GM18909 (cell line): ENCODE measurements at regions not wholly inside any gene's neighbourhood (a gene's known extent, or its start where the extent isn't known, plus 50 kb on each side); places are given as distances from the start of the nearest gene placed in this dataset.
A peak's percentile ranks its signal among the peaks of the same experiment; 100 is the strongest.
"Not testable (repeated sequence)": the region's sequence is repeated elsewhere in the genome, so short reads cannot be mapped to it uniquely, and the experiment has no call there.

Source experiments
- ATAC-seq: cut with Tn5 transposase; IDR thresholded peaks from one replicate; pipeline ENCODE4 v1.9.1; 2021; ENCODE audit warnings: mild to moderate bottlenecking; ENCODE audit not compliant: unreplicated experiment, poor library complexity

DNA sequence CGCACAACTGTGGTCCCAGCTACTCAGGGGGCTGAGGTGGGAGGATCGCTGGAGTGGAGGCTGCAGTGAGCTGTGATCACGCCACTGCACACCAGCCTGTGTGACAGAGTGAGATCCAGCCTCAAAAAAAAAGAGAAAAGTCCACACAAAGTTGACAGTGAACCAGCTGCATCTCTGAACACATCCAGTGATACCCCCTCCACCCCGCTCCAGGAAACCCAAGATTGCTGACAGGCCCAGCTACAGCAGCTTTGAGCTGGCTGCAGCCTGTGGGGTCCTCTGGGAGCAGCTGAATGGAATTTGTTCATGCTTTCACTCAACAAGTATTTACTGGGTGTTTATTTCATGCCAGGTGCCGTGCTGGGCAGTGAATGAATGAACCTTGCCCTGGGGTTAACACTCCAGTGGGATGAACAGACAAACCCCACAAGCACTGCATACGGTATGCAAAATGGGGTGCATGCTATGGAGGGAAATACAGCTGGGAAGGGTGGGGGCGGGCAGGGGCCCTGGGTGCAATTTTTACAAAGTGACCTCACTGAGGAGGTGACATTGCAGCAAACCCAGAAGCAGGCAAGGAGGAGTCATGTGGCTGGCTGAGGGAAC is 170.9 kb downstream of the GOSR1 start:
- ATAC-seq: not testable (repeated sequence)

DNA sequence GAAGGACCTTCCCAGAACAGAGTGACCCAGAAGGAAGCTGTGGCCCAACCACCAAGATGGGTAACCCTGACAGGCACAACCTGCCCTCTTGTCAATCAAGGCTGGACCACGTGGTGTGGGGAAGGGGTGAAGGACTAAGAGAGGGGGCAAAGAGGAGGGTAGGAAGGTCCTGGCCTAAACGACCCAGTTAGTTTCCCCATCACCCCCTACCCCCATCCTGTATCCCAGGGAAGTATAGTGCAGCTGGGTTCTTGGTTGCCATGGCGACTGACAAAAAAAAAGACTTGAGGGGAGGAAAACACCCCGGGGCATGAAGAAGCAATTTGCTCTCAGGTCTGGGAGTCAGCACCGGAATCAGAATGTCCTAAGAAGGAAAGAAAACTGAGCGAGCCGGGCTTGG is 168.7 kb downstream of the GOSR1 start:
- not testable (repeated sequence) for ATAC-seq

DNA sequence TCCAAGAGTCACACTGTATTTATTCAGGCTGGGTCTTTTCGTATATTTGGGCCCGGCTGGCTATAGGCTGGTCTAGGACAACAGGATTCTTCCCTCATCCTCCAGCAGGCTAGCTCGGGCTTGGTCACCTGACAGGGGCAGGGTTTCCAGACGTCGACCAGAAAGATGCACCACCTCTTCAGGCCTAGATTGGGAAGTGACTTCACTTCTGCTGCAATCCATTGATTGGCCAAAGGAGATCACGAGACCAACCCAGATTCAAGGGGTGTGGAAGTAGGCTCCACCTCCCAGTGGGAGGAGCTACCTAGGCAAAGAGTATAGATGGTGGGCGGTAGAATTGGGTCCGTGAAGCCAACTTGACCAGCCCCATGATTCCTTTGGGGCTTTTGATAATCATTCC is 167.5 kb downstream of the GOSR1 start:
- not testable (repeated sequence) for ATAC-seq

DNA sequence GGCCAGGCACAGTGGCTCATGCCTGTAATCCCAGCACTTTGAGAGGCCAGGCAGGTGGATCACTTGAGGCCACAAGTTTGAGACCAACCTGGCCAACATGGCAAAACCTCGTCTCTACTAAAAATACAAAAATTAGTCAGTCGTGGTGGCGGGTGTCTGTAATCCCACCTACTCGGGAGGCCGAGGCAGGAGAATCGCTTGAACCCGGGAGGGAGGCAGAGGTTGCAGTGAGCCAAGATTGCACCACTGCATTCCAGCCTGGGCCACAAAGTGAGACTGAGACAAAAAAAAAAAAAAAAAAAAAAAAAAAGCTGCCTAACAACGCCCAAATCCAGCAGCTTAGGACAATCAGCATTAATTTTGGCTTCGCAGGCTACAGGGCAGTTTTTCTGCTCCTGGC is 167.1 kb downstream of the GOSR1 start:
- not testable (repeated sequence) for ATAC-seq

DNA sequence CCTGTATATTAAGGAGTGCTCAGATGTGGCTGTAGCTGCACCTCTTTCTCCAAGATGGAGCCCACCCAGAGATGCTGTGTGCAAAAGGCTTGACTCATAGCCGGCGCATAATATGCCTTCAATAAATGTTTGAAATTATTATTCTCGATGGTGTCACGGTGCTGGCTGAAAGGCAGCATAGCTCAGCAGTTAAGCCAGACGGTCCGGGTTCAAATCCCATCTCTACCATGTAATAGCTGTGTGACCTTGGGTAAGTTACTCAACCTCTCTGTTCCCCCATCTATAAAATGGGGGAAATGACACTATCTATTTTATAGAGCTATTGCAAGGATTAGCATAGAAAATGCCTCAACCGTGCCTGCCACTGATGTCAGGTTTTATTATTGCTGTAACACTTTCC is 164.2 kb downstream of the GOSR1 start:
- ATAC-seq: not testable (repeated sequence)

DNA sequence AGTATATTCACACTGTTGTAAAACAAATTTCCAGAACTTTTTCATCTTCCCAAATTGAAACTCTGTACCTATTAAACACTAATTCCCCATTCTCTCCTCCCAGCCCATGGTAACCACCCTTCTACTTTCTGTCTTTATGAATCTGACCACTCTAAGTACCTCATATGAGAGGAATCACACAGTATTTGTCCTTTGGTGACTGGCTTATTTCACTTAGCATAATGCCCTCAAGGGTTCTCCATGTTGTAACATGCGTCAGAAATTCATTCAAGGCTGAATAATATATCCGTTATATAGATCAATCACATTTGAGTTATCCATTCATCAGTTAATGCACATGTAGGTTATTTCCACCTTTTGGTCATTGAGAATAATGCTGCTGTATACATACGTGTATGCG is 162.2 kb downstream of the GOSR1 start:
- not testable (repeated sequence) for ATAC-seq

DNA sequence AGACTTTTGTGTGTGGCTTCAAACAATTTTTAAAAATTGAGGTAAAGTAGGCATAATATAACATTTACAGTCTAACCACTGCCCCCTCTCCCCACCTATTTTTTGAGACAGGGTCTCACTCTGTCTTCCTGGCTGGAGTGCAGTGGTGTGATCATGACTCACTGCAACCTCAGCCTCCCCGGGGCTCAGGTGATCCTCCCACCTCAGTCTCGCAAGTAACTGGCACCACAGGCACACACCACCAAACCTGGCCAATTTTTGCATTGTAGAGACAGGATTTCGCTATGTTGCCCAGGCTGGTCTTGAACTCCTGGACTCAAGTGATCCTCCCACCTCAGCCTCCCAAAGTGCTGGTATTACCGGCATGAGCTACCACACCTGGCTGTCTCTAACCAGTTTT is 161.8 kb downstream of the GOSR1 start:
- ATAC-seq: not testable (repeated sequence)

DNA sequence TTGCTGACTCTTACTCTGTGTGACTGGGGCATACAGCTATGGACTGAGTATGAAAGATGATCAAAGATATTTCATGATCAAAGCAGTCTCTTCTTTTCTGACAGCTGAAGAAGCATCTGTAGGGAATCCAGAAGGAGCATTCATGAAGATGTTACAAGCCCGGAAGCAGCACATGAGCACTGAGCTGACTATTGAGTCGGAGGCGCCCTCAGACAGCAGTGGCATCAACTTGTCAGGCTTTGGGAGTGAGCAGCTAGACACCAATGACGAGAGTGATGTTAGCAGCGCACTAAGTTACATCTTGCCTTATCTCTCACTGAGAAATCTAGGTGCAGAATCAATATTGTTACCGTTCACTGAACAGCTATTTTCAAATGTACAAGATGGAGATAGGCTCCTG is 154.4 kb downstream of the GOSR1 start:
- ATAC-seq: not testable (repeated sequence)

DNA sequence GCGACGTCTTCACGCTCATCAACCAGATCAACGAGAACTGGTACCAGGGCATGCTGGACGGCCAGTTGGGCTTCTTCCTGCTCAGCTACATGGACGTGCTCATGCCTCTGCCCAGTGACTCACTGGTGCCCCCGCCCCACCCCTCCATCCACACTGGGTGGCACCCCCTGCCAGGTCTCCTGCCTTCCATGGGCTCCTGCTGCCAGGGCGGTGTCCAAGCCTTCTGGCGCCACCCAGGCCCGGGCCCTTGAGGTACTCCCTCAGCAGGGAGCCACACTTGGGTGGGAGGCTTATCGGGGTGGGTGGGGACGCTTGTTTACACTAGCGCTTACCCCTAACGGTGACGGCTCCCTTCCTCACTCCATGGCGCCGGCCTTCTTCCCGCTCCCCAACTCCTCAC is 148.2 kb downstream of the GOSR1 start:
- not testable (repeated sequence) for ATAC-seq

DNA sequence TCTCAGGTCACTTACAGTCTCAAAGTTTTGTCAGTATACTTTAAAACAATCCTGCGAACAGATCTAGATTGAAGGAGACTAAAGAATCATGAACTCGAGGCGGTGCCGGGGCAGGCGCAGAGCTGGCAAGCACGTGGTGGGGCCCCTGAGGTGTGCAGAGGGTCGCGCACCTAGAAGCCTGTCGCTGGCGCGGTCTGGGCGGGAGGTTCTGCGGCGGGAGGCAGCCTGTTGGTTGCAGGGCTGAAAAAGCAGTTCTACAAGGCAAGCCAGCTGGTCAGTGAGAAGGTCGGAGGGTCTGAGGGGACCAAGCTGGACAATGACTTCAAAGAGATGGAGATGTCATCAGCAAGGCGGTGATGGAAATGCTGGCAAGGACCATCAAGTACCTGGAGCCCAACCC is 147.0 kb downstream of the GOSR1 start:
- ATAC-seq: not testable (repeated sequence)

DNA sequence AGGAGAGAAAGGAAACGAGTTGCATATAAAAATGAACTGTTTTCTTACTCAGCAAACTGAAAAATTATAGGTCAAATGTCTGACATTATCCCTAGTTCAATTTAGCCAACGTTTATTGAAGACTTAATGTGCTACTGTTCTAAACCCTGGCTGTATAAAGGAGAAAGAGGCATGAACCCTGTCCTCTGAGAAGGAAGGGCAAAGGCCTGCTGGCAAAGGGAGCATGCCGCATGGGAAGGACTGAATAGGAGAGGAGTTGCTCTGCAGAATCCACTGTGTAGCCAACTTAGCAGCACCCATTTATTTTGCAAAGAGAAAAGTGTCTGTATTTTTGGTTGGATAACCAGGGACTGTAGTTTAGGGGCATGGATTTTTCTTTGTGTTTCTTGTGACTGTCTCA is 132.5 kb downstream of the GOSR1 start:
- not testable (repeated sequence) for ATAC-seq

DNA sequence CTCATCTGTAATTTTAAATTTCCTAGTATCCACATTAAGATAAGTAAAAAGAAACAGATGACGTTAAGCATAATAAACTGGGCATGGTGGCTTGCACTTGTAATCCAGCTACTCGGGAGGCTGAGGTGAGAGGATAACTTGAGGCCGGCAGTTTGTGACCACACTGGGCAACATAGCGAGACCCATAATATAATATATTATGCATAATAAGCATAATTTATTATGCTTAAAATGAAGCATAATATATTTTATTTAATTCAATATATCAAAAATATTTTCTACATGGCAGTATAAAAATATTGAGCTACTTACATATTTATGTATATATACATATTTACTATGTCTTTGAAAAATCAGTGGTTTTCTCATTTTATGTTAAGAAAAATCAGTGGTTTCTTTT is 128.3 kb downstream of the GOSR1 start:
- no peak for ATAC-seq

DNA sequence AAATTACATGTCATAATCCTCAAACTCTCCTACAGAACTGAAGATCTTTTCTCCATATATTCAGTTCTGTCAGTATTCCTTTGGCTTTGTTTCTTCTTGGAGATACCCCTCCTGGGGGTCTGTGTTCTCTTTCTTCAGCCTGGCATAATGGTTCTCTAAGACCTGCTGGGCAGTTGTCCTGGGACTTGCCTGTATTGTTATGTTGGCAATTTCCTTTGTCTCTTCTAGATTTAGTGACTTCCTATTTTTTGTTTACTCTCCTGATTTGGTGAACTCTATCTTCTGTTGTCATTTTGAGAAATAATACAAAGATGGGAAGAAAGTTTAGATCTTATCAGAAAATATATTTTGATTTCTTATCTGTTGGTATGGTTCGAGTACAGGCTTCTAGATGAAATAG is 127.8 kb downstream of the GOSR1 start:
- ATAC-seq: no peak

DNA sequence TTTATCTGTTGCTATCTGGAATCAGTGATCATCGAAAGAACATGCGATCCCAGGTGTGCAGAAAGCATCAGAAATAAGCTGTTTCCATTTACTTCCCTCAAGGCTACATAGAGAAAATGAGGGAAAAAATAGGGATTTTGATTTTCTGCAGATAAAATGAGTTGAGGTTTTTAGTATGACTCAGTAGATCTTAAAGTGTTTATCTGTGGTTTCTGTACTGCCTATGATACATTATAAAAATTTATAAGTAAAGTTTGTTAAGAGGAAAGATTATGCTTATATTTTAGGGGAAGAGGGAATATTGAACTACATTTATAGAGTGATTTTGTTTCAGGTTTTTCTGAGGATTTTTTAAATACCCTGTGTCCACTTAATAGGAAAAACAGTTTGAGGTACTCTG is 125.2 kb downstream of the GOSR1 start:
- not testable (repeated sequence) for ATAC-seq

DNA sequence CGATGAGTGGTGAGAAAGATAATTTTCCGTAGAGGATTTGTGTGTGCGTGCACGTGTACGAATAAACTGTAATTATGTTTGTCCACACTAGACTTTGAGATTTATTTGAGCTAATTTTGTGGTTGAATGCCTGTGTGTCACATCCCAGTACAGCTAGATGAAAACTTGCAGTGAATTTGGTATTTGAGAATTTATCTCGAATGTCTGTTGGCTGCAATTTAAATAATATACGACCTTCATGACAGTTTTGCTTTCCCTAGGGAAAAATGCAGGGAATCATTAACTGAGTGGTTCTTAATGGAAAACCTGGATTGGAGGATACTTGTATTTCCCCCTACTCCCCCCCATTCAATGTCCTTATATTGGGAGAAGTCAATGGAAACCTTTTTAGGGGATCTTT is 124.8 kb downstream of the GOSR1 start:
- ATAC-seq: not testable (repeated sequence)

DNA sequence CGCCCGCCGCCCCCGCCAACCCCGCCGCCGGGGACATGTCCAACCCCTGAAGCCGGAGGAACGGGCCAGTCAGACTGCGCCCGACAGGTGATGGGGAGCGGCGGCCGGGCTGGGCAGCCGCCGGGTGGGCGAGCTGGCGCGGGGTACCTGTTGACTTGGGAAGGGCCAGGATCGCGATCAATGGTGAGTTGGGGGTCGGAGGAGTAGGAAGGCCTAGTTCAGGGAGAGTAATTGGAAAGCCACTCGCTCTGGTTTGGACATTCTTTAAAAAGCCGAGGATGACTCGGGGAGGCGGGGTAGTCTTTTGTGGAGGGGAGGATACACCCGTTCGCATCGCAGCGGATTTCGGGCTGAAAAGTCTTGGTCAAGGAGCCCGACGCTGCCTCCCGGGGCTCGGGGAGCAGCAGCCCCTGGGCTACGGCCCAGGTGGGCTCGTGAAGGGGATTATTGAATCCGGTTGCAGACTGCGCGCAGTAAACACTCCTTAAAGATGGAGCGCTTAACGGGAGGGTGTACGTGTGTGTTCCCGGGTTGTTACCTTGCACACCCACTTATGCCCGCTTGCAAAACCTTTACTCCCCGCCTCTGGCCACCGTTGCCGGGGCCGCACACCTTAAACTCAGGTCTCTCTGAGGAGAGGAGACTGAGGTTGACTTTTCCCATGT is 123.8 kb downstream of the GOSR1 start:
- no peak for ATAC-seq

DNA sequence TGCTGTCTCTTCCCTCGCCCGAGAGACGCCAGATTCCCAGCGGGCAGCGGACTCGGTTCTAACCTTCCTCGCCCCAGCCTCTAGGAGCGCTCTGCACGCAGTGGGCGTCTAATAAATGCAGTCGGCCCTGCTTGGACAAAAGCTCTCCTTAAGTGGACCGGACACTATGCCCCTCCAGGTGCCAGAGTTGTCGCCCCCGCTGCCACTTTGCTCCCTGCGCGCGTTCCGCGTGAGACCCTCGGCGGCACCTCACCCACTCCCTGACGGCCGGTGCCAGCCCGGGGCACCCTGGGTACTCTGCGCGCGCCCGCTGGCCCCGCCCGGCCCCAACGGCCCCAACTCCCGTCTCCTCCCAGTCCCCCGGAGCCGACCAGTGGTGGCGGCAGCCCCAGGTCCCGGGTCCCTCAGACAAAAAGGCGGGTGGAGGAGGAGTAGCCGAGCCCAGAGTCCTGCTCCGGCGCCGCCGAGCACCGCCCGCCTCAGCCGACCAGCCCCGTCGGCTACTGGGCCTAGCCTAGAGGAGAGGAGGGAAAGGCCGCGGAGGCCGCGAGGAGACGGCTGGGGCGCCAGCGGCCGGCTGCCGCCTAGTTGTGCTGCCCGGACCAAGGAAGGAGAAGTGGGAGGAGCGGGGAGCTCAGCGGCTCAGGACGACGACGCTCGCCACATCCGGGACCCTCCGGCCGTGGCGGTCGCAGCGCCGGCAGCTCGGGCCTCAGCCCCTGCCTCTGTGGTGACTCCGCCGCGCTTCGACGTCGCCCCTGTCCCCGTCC is 123.0 kb downstream of the GOSR1 start:
- peak; percentile 87 for ATAC-seq

DNA sequence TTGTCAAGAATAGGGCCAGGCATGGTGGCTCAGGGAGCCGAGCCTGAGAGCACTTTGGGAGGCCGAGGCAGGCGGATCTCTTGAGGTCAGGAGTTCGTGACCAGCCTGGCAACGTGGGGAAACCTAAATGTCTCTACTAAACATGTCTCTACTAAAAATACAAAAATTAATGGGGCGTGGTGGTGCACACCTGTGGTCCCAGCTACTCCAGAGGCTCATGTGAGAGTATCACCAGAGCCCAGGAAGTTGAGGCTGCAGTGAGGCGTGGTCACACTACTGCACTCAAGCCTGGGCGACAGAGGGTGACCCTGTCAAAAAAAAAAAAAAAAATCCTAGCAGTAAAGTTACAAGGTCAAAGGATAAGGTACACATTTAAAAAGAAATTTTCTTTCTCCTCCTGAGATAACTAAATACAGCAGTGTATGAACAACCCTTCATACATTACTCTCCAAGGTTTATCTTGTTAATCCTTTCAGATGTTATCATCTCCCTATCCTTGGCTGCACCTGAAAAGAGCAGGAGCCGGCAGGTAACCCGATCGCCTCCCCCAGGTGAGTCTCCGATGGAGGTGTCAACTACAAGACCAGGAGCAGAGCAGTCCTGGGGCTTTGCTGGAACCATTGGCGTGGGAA is 122.3 kb downstream of the GOSR1 start:
- peak; percentile 4 for ATAC-seq

DNA sequence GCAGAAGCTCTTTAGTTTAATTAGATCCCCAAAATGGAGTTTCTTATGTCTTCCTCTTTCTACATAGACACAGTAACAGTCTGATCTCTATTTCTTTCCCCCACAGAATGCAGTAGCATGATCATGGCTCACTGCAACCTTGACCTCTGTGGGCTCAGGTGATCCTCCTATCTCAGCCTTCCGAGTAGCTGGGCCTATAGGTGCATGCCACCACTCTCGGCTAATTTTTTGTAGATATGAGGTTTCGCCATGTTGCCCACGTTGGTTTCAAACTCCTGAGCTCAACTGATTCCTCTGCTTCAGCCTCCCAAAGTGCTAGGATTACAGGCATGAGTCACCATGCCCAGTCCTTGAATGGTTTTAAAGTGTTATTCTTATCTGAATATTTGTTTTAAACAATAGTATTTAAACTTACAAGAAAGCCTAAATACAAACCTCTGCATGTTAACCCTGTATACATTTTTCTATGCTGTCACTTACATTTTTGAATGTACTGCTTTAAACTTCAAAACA is 120.6 kb downstream of the GOSR1 start:
- no peak for ATAC-seq

DNA sequence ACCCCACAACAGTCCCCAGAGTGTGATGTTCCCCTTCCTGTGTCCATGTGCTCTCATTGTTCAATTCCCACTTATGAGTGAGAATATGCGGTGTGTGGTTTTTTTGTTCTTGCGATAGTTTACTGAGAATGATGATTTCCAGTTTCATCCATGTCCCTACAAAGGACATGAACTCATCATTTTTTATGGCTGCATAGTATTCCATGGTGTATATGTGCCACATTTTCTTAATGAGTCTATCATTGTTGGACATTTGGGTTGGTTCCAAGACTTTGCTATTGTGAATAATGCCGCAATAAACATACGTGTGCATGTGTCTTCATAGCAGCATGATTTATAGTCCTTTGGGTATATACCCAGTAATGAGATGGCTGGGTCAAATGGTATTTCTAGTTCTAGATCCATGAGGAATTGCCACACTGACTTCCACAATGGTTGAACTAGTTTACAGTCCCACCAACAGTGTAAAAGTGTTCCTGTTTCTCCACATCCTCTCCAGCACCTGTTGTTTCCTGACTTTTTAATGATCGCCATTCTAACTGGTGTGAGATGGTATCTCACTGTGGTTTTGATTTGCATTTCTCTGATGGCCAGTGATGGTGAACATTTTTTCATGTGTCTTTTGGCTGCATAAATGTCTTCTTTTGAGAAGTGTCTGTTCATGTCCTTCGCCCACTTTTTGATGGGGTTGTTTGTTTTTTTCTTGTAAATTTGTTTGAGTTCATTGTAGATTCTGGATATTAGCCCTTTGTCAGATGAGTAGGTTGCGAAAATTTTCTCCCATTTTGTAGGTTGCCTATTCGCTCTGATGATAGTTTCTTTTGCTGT is 120.0 kb downstream of the GOSR1 start:
- ATAC-seq: not testable (repeated sequence)
